Neuronal stem cell (in vitro differentiated cells): ENCODE measurements at regions not wholly inside any gene's neighbourhood (a gene's known extent, or its start where the extent isn't known, plus 50 kb on each side); places are given as distances from the start of the nearest gene placed in this dataset.
A peak's percentile ranks its signal among the peaks of the same experiment; 100 is the strongest.

Source experiments
- DNase-seq: peaks from one replicate; pipeline ENCODE4 v3.0.0-alpha.2; 2013; ENCODE audit warnings: low spot score
- H2AFZ ChIP-seq: one replicate; pipeline ENCODE4 v1.6.1; 2013; ENCODE audit warnings: mild to moderate bottlenecking, low read length, inconsistent platforms
- H2AK5ac ChIP-seq: 2 replicates; pipeline ENCODE4 v1.6.1; 2013; ENCODE audit warnings: low read depth, mild to moderate bottlenecking, inconsistent platforms, low read length, moderate library complexity, mixed read lengths
- H2BK120ac ChIP-seq: 2 replicates; pipeline ENCODE4 v1.6.1; 2013; ENCODE audit warnings: low read depth, mild to moderate bottlenecking, inconsistent platforms, low read length, moderate library complexity, mixed read lengths
- H2BK12ac ChIP-seq: one replicate; pipeline ENCODE4 v1.6.1; 2013; ENCODE audit warnings: low read length, inconsistent platforms
- H2BK15ac ChIP-seq: 2 replicates; pipeline ENCODE4 v1.6.1; 2013; ENCODE audit warnings: mild to moderate bottlenecking, low read length, inconsistent platforms, mixed read lengths
- H2BK5ac ChIP-seq: one replicate; pipeline ENCODE4 v1.6.1; 2013; ENCODE audit warnings: inconsistent platforms, mild to moderate bottlenecking, low read length, moderate library complexity
- H3K14ac ChIP-seq: one replicate; pipeline ENCODE4 v1.6.1; 2013; ENCODE audit warnings: low read length, inconsistent platforms
- H3K18ac ChIP-seq: 2 replicates; pipeline ENCODE4 v1.6.1; 2013; ENCODE audit warnings: low read length, inconsistent platforms
- H3K23ac ChIP-seq: 2 replicates; pipeline ENCODE4 v1.6.1; 2013; ENCODE audit warnings: low read depth, mild to moderate bottlenecking, mixed read lengths, low read length, inconsistent platforms; ENCODE audit not compliant: poor library complexity
- H3K27ac ChIP-seq: replicated peaks from 3 replicates; pipeline ENCODE4 v1.5.1; 2013; ENCODE audit warnings: low read length, inconsistent platforms
- H3K27me3 ChIP-seq, 3 experiments: 2 replicates each; pipeline ENCODE4 v1.6.1; 2013; ENCODE audit warnings: low read length in 3 of 3, mild to moderate bottlenecking in 2 of 3, inconsistent platforms in 1 of 3, low read depth in 1 of 3, mixed read lengths in 1 of 3, moderate library complexity in 1 of 3; ENCODE audit not compliant: control insufficient read depth in 3 of 3, insufficient read depth in 3 of 3
- H3K36me3 ChIP-seq, 2 donors: replicated peaks in 1 of 2; 2 replicates each; pipeline ENCODE4 v1.6.1; 2013; ENCODE audit warnings: low read length in 2 of 2; ENCODE audit not compliant: control insufficient read depth in 2 of 2, insufficient read depth in 2 of 2
- H3K4ac ChIP-seq: 2 replicates; pipeline ENCODE4 v1.6.1; 2013; ENCODE audit warnings: inconsistent platforms, mild to moderate bottlenecking, low read length, moderate library complexity
- H3K4me1 ChIP-seq, 2 donors: 1 replicate in 1 of 2; 2 replicates in 1 of 2; pipeline ENCODE4 v1.6.1; 2013; ENCODE audit warnings: low read length in 2 of 2, low read depth in 1 of 2; ENCODE audit not compliant: control insufficient read depth in 2 of 2, insufficient read depth in 1 of 2
- H3K4me2 ChIP-seq: one replicate; pipeline ENCODE4 v1.6.1; 2013; ENCODE audit warnings: mild to moderate bottlenecking, low read length, inconsistent platforms; ENCODE audit not compliant: insufficient read depth, poor library complexity, severe bottlenecking
- H3K4me3 ChIP-seq, 2 donors: 2 replicates each; pipeline ENCODE4 v1.5.1; 2013; ENCODE audit warnings: low read length in 2 of 2, mild to moderate bottlenecking in 2 of 2, inconsistent platforms in 1 of 2, moderate library complexity in 1 of 2
- H3K79me1 ChIP-seq: one replicate; pipeline ENCODE4 v1.6.1; 2013; ENCODE audit warnings: low read depth, mild to moderate bottlenecking, inconsistent platforms, low read length, moderate library complexity
- H3K9ac ChIP-seq: one replicate; pipeline ENCODE4 v1.6.1; 2013; ENCODE audit warnings: mild to moderate bottlenecking, low read depth, low read length, inconsistent platforms; ENCODE audit not compliant: poor library complexity
- H3K9me3 ChIP-seq, 2 donors: replicated peaks in 1 of 2; 2 replicates each; pipeline versions ENCODE3 to v1.6.1; 2013; ENCODE audit warnings: low read length in 2 of 2, mild to moderate bottlenecking in 2 of 2, inconsistent platforms in 1 of 2, low read depth in 1 of 2, mixed read lengths in 1 of 2, moderate library complexity in 1 of 2; ENCODE audit not compliant: control insufficient read depth in 2 of 2, insufficient read depth in 1 of 2
- H4K8ac ChIP-seq: one replicate; pipeline ENCODE4 v1.6.1; 2013; ENCODE audit warnings: low read depth, mild to moderate bottlenecking, inconsistent platforms, low read length, moderate library complexity
- H4K91ac ChIP-seq: one replicate; pipeline ENCODE4 v1.6.1; 2013; ENCODE audit warnings: low read length, low read depth, mild to moderate bottlenecking, inconsistent platforms; ENCODE audit not compliant: poor library complexity
- WGBS, 2 donors: extraction: QIAGEN DNeasy Blood & Tissue Kit; methylation state at CpG; one replicate each; pipeline ENCODE4 v1.1.7; 2013; ENCODE audit warnings: missing lambda C conversion rate in 2 of 2, mixed read lengths in 1 of 2; ENCODE audit not compliant: insufficient read length in 2 of 2, insufficient replicate concordance in 1 of 2; ENCODE audit errors: extremely low coverage in 2 of 2; 5-methylcytosine and 5-hydroxymethylcytosine counted together

DNA sequence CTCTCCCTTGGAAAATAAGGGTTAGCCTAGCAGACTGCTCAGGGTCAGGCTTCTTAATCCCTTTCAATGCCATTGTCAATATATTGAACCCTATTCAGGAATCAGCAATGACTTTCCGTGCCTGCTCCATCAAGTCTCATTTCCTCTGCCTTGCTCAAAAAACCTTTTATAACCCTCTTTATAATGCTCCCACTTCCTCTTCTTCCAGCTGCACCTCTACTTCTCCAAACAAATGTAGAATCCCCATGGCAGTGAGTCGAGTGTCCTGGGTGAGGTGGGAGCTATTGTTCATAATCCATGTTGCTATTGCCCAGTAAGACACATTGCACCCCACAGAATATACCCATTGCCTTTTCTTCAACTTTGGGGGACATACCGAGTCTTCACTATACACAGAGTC lies 58.6 kb downstream of the OLIG1 start:
- Histone ChIP-seq H3K27ac (no peak overlapping the region), H3K9me3 (no peaks in the 10 kb centered on the region), H3K4me1 (peaks cover 0 to 5% of the 10 kb centered on the region in 2 donors), H4K8ac (no peak overlapping the region), H2AK5ac (no peak overlapping the region), H3K18ac (no peak overlapping the region), H3K4me3 (no peak overlapping the region), H2BK5ac (no peak overlapping the region), H2BK15ac (no peak overlapping the region), H3K23ac (no peak overlapping the region), H3K27me3 (peaks cover 0 to 56% (median 5%) of the 10 kb centered on the region in 3 experiments), H2AFZ (no peak overlapping the region), H3K79me1 (no peaks in the 10 kb centered on the region), H2BK120ac (no peak overlapping the region), H2BK12ac (no peak overlapping the region), H3K36me3 (no peaks in the 10 kb centered on the region), H3K4me2 (no peak overlapping the region), H3K14ac (no peak overlapping the region), H4K91ac (no peak overlapping the region), H3K9ac (no peak overlapping the region), H3K4ac (no peak overlapping the region)
- DNase-seq: no peak
- WGBS, 2 donors: no CpG with 5 or more reads among the region's 3 CpGs

- no peak for DNase-seq
- Histone ChIP-seq H3K4me3 (no peak overlapping the region), H2BK120ac (no peak overlapping the region), H2AK5ac (no peak overlapping the region), H3K4me1 (peaks cover 0 to 7% of the 10 kb centered on the region in 2 donors), H2BK5ac (no peak overlapping the region), H3K36me3 (no peaks in the 10 kb centered on the region), H3K18ac (no peak overlapping the region), H3K4me2 (no peak overlapping the region), H3K79me1 (no peaks in the 10 kb centered on the region), H3K9me3 (peaks cover 0 to 2% of the 10 kb centered on the region in 2 donors), H2AFZ (no peak overlapping the region), H3K27me3 (peaks cover 0 to 36% (median 5%) of the 10 kb centered on the region in 3 experiments), H3K27ac (no peak overlapping the region), H3K23ac (no peak overlapping the region), H2BK12ac (no peak overlapping the region), H4K8ac (no peak overlapping the region), H3K14ac (no peak overlapping the region), H2BK15ac (no peak overlapping the region), H3K9ac (no peak overlapping the region), H4K91ac (no peak overlapping the region), H3K4ac (no peak overlapping the region)
- WGBS, 2 donors: no CpG with 5 or more reads among the region's 3 CpGs
Observed at GRCh38 chr21:33132054-33132453, 62.1 kb downstream of the OLIG1 start.

GRCh38 chr21:33133892-33134291 lies 64.0 kb downstream of the OLIG1 start:
- Histone ChIP-seq H3K18ac (no peak overlapping the region), H3K4me3 (no peak overlapping the region), H4K91ac (no peak overlapping the region), H2BK15ac (no peak overlapping the region), H3K23ac (peak overlapping the region; percentile 13), H2AFZ (no peak overlapping the region), H3K4me2 (no peak overlapping the region), H3K27ac (no peak overlapping the region), H3K79me1 (no peaks in the 10 kb centered on the region), H4K8ac (no peak overlapping the region), H3K4ac (no peak overlapping the region), H3K36me3 (no peaks in the 10 kb centered on the region), H3K9me3 (peaks cover 0 to 2% of the 10 kb centered on the region in 2 donors), H2BK120ac (no peak overlapping the region), H3K9ac (no peak overlapping the region), H2AK5ac (no peak overlapping the region), H3K4me1 (peaks cover 0 to 2% of the 10 kb centered on the region in 2 donors), H2BK12ac (no peak overlapping the region), H3K27me3 (peaks cover 0 to 32% (median 5%) of the 10 kb centered on the region in 3 experiments), H2BK5ac (no peak overlapping the region), H3K14ac (no peak overlapping the region)
- DNase-seq: no peak
- no CpG with 5 or more reads among the region's 6 CpGs for WGBS, 2 donors

DNA sequence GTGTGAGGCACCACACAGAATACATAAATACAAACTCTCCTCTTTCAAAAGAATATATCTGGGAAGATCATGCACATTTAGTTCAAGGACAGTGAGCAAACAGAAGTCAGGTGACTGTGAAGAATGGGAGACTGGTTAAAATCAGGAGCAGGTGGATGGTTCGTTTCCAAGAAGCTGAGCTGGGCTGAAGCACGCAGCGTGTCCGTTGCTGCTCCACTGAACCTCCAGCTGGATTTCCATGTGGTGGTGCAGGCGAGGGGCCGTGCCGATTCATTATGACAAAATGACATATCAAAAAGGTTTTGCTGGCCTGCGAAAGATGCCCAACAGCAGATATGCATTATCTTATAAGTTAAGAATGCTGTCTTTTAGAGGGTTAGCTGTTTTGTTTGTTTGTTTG lies 66.0 kb downstream of the OLIG1 start:
- no peak overlapping the region for H3K9ac ChIP-seq
- no peak overlapping the region for H4K91ac ChIP-seq
- H3K23ac ChIP-seq: no peak overlapping the region
- no peak overlapping the region for H2BK5ac ChIP-seq
- H3K9me3 ChIP-seq: peaks cover 0 to 2% of the 10 kb centered on the region in 2 donors
- H3K4ac ChIP-seq: no peak overlapping the region
- no peak overlapping the region for H3K27ac ChIP-seq
- H3K27me3 ChIP-seq: peaks cover 0 to 28% (median 3%) of the 10 kb centered on the region in 3 experiments
- no peak overlapping the region for H3K14ac ChIP-seq
- H2AFZ ChIP-seq: no peak overlapping the region
- H3K4me1 ChIP-seq: peaks cover 0 to 2% of the 10 kb centered on the region in 2 donors
- no peaks in the 10 kb centered on the region for H3K36me3 ChIP-seq
- H3K4me3 ChIP-seq: no peak overlapping the region
- no peak for DNase-seq
- H2BK12ac ChIP-seq: no peak overlapping the region
- no CpG with 5 or more reads among the region's 8 CpGs for WGBS, 2 donors
- no peak overlapping the region for H2AK5ac ChIP-seq
- H3K4me2 ChIP-seq: no peak overlapping the region
- no peak overlapping the region for H2BK15ac ChIP-seq
- no peak overlapping the region for H2BK120ac ChIP-seq
- H3K18ac ChIP-seq: no peak overlapping the region
- no peak overlapping the region for H4K8ac ChIP-seq
- H3K79me1 ChIP-seq: no peaks in the 10 kb centered on the region
